ENCODE measurements at regions not wholly inside any gene's neighbourhood (a gene's known extent, or its start where the extent isn't known, plus 50 kb on each side); places are given as distances from the start of the nearest gene placed in this dataset.

DNA sequence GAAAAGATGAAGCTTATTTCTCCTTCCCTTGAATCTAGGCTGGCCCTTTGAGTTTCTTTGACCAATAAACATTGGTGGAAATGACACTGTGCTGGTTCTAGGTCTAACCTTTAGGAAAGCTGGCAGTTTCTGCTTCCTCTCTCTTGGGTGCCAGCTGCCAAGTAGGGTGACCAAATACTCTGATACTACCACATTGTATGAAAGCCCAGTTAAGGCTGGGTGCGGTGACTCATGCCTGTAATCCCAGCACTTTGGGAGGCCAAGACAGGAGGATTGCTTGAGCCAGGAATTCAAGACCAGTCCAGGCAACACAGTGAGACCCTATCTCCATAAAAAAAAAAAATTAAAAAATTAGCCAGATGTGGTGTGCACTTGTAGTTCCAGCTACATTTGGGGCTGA lies 320.7 kb downstream of the ZNF621 start:
- ChIA-PET CTCF (ENCODE audit: low intra/inter-chr PET ratio) (no interaction called here), POLR2A (no interaction called here)
- Histone ChIP-seq H3K9me3 (replicated peaks; ENCODE audit: control insufficient read depth, insufficient read depth, low read depth, low read length) (no peaks in the 10 kb centered on the region), H2AFZ (ENCODE audit: low read depth, low read length) (no peak overlapping the region), H3K4me2 (ENCODE audit: insufficient read depth, low read length) (no peak overlapping the region), H3K27me3 (ENCODE audit: control insufficient read depth in 2 of 2, insufficient read depth in 2 of 2, low read length in 2 of 2) (peaks cover 0 to 3% of the 10 kb centered on the region in 2 experiments; a peak in 2 of 5 replicates), H3K4me1 (replicated peaks in 1 of 2; ENCODE audit: control insufficient read depth in 2 of 2, insufficient read depth in 2 of 2, low read length in 2 of 2) (no peaks in the 10 kb centered on the region), H3K9me1 (ENCODE audit: control insufficient read depth, insufficient read depth, low read length) (no peaks in the 10 kb centered on the region), H3K9ac (ENCODE audit: insufficient read depth in 1 of 2, low read depth in 2 of 2, low read length in 2 of 2) (no peak overlapping the region), H4K20me1 (replicated peaks; ENCODE audit: control insufficient read depth, insufficient read depth, low read length) (no peaks in the 10 kb centered on the region), H3K27ac (ENCODE audit: extremely low read depth, low read depth, low read length) (no peak overlapping the region), H3K36me3 (ENCODE audit: control insufficient read depth, insufficient read depth, low read length) (no peaks in the 10 kb centered on the region), H3K79me2 (ENCODE audit: control insufficient read depth, insufficient read depth, low read length) (no peaks in the 10 kb centered on the region), H3K4me3 (no peak overlapping the region)
- DNase-seq (ENCODE audit: extremely low read depth in 1 of 4, low spot score in 3 of 4): no peak
- BruUV-seq (replicated peaks): no TSS peak
- no peak for TF ChIP-seq CEBPB (tag; IDR thresholded peaks at IDR 0.05)
- no peak for TF ChIP-seq TCF3 (CRISPR knock-in tag; IDR thresholded peaks at IDR 0.05)
- TF ChIP-seq SNIP1 (IDR thresholded peaks at IDR 0.05; ENCODE audit: low read depth): no peak
- no peak for TF ChIP-seq SIN3B (IDR thresholded peaks at IDR 0.05; ENCODE audit: low read depth)
- TF ChIP-seq RFX5 (IDR thresholded peaks at IDR 0.05; ENCODE audit: low read depth, low read length): no peak
- no peak for TF ChIP-seq MEF2A (IDR thresholded peaks at IDR 0.05; ENCODE audit: control insufficient read depth, low read depth, low read length)
- no peak for TF ChIP-seq CTBP1 (IDR thresholded peaks at IDR 0.05; ENCODE audit: borderline replicate concordance)
- no peak for TF ChIP-seq SP1 (CRISPR knock-in tag; IDR thresholded peaks at IDR 0.05)
- TF ChIP-seq, protein P1, sequence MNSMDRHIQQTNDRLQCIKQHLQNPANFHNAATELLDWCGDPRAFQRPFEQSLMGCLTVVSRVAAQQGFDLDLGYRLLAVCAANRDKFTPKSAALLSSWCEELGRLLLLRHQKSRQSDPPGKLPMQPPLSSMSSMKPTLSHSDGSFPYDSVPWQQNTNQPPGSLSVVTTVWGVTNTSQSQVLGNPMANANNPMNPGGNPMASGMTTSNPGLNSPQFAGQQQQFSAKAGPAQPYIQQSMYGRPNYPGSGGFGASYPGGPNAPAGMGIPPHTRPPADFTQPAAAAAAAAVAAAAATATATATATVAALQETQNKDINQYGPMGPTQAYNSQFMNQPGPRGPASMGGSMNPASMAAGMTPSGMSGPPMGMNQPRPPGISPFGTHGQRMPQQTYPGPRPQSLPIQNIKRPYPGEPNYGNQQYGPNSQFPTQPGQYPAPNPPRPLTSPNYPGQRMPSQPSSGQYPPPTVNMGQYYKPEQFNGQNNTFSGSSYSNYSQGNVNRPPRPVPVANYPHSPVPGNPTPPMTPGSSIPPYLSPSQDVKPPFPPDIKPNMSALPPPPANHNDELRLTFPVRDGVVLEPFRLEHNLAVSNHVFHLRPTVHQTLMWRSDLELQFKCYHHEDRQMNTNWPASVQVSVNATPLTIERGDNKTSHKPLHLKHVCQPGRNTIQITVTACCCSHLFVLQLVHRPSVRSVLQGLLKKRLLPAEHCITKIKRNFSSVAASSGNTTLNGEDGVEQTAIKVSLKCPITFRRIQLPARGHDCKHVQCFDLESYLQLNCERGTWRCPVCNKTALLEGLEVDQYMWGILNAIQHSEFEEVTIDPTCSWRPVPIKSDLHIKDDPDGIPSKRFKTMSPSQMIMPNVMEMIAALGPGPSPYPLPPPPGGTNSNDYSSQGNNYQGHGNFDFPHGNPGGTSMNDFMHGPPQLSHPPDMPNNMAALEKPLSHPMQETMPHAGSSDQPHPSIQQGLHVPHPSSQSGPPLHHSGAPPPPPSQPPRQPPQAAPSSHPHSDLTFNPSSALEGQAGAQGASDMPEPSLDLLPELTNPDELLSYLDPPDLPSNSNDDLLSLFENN (IDR thresholded peaks at IDR 0.05; ENCODE audit: low read depth in 2 of 2, low read length in 2 of 2): no peak
- TF ChIP-seq SMARCA4 (IDR thresholded peaks at IDR 0.05): no peak
- no peak for TF ChIP-seq ZBED1 (IDR thresholded peaks at IDR 0.05)
- TF ChIP-seq HSF4 (CRISPR knock-in tag; IDR thresholded peaks at IDR 0.05; ENCODE audit: borderline replicate concordance): no peak
- TF ChIP-seq STAT5B (CRISPR knock-in tag; IDR thresholded peaks at IDR 0.05): no peak
- no peak for TF ChIP-seq E2F5 (CRISPR knock-in tag; IDR thresholded peaks at IDR 0.05)
- no peak for TF ChIP-seq CBX3 (IDR thresholded peaks at IDR 0.05; ENCODE audit: borderline replicate concordance in 1 of 2, low read length in 2 of 2)
- no peak for TF ChIP-seq NFRKB (IDR thresholded peaks at IDR 0.05; ENCODE audit: low read depth)
- no peak for TF ChIP-seq RBM22 (IDR thresholded peaks at IDR 0.05; ENCODE audit: low read depth, low read length, poor library complexity, severe bottlenecking)
- 0% methylated on average over 1 of the region's 1 CpG for WGBS (ENCODE audit: insufficient coverage, low coverage, missing lambda C conversion rate)
- FAIRE-seq: no peak
- ATAC-seq: no peak
- intact Hi-C loops (cut with micrococcal nuclease) (no loop called here), in situ Hi-C loops (cut with MboI) (no loop called here)
